ENCODE measurements at regions not wholly inside any gene's neighbourhood (a gene's known extent, or its start where the extent isn't known, plus 50 kb on each side); places are given as distances from the start of the nearest gene placed in this dataset.

DNA sequence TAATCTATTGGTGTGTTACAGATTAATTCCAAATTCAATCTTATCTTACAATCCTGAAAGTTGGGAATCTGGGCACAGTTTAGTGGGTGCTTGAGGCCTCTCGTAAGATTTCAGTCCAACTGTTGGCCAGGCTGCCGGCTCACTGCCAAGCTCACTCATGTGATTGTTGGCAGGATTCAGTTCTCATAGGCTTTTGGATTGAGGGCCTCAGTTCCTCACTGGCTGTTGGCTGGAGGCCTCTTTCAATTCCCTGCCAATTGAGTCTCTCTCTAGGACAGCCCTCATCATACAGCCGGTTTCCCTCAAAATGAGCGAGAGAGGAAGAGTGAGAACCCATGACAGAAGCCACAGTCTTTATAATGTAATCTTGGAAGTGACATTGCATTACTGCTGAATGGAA, 123.5 kb upstream of the FBXO33 start:
- TF ChIP-seq POLR2AphosphoS5 (IDR thresholded peaks at IDR 0.05; ENCODE audit: low read depth) (no peak), CREB1 (CRISPR knock-in tag; IDR thresholded peaks at IDR 0.05; ENCODE audit: low read depth) (no peak), JUNB (IDR thresholded peaks at IDR 0.05; ENCODE audit: unreplicated experiment) (no peak), ZNF114 (CRISPR knock-in tag; IDR thresholded peaks at IDR 0.05) (no peak), EZH2 (IDR thresholded peaks at IDR 0.05; ENCODE audit: low read depth, unreplicated experiment) (no peak), ETS1 (IDR thresholded peaks at IDR 0.05) (no peak)
- TF ChIP-seq, protein P1, sequence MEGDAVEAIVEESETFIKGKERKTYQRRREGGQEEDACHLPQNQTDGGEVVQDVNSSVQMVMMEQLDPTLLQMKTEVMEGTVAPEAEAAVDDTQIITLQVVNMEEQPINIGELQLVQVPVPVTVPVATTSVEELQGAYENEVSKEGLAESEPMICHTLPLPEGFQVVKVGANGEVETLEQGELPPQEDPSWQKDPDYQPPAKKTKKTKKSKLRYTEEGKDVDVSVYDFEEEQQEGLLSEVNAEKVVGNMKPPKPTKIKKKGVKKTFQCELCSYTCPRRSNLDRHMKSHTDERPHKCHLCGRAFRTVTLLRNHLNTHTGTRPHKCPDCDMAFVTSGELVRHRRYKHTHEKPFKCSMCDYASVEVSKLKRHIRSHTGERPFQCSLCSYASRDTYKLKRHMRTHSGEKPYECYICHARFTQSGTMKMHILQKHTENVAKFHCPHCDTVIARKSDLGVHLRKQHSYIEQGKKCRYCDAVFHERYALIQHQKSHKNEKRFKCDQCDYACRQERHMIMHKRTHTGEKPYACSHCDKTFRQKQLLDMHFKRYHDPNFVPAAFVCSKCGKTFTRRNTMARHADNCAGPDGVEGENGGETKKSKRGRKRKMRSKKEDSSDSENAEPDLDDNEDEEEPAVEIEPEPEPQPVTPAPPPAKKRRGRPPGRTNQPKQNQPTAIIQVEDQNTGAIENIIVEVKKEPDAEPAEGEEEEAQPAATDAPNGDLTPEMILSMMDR (conservative IDR thresholded peaks at IDR 0.05; ENCODE audit: low read depth in 2 of 2), result no peak
- TF ChIP-seq, protein P2, sequence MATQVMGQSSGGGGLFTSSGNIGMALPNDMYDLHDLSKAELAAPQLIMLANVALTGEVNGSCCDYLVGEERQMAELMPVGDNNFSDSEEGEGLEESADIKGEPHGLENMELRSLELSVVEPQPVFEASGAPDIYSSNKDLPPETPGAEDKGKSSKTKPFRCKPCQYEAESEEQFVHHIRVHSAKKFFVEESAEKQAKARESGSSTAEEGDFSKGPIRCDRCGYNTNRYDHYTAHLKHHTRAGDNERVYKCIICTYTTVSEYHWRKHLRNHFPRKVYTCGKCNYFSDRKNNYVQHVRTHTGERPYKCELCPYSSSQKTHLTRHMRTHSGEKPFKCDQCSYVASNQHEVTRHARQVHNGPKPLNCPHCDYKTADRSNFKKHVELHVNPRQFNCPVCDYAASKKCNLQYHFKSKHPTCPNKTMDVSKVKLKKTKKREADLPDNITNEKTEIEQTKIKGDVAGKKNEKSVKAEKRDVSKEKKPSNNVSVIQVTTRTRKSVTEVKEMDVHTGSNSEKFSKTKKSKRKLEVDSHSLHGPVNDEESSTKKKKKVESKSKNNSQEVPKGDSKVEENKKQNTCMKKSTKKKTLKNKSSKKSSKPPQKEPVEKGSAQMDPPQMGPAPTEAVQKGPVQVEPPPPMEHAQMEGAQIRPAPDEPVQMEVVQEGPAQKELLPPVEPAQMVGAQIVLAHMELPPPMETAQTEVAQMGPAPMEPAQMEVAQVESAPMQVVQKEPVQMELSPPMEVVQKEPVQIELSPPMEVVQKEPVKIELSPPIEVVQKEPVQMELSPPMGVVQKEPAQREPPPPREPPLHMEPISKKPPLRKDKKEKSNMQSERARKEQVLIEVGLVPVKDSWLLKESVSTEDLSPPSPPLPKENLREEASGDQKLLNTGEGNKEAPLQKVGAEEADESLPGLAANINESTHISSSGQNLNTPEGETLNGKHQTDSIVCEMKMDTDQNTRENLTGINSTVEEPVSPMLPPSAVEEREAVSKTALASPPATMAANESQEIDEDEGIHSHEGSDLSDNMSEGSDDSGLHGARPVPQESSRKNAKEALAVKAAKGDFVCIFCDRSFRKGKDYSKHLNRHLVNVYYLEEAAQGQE (IDR thresholded peaks at IDR 0.05; ENCODE audit: unreplicated experiment), result no peak

Data from GM23338 (cell line).